IgD-negative memory B cell (primary cell): ENCODE measurements at regions not wholly inside any gene's neighbourhood (a gene's known extent, or its start where the extent isn't known, plus 50 kb on each side); places are given as distances from the start of the nearest gene placed in this dataset.

Experiments used
- H3K27ac Mint-ChIP-seq, 3 donors: one replicate each; pipeline ENCODE4 v1.8.0; 2020 to 2022; ENCODE audit warnings: mild to moderate bottlenecking in 3 of 3, mixed read lengths in 3 of 3, moderate library complexity in 1 of 3
- H3K27me3 Mint-ChIP-seq: one replicate; pipeline ENCODE4 v1.8.0; 2021; ENCODE audit warnings: mixed read lengths
- H3K36me3 Mint-ChIP-seq: one replicate; pipeline ENCODE4 v1.8.0; 2020; ENCODE audit warnings: mild to moderate bottlenecking, mixed read lengths
- H3K4me1 Mint-ChIP-seq, 3 donors: one replicate each; pipeline ENCODE4 v1.8.0; 2020 to 2022; ENCODE audit warnings: mixed read lengths in 3 of 3, mild to moderate bottlenecking in 1 of 3
- H3K4me3 Mint-ChIP-seq, 4 donors: one replicate each; pipeline ENCODE4 v1.8.0; 2020 to 2022; ENCODE audit warnings: mild to moderate bottlenecking in 4 of 4, mixed read lengths in 4 of 4, moderate library complexity in 3 of 4
- H3K9me3 Mint-ChIP-seq, 3 donors: one replicate each; pipeline ENCODE4 v1.8.0; 2020 to 2021; ENCODE audit warnings: mixed read lengths in 3 of 3, mild to moderate bottlenecking in 1 of 3

DNA sequence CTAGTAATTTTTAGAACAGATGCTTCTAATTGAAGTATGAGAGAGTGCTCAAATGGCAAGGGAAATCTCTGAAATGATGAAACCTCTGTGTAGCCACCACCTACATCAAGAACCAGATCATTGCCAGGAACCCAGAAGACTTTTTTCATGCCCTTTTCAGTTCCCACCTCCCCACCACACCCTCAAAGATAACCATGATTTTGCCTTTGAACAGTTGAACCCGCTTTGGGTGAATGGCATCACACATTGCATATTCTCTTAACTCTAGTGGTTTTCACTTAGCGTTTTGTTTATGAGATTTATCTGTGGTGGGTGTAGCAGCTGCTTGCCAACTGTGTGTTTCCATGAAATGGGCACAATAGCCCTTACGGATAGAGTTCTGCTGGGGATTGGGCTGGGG lies 142.9 kb upstream of the HDAC4 start:
- Mint-ChIP-seq H3K36me3 (no peaks in the 10 kb centered on the region), H3K4me3 (no peak overlapping the region), H3K4me1 (peaks cover 0 to 1% (median 0%) of the 10 kb centered on the region in 3 donors), H3K9me3 (peaks cover 0 to 13% (median 2%) of the 10 kb centered on the region in 3 donors), H3K27ac (no peak overlapping the region), H3K27me3 (peaks cover 9% of the 10 kb centered on the region)

DNA sequence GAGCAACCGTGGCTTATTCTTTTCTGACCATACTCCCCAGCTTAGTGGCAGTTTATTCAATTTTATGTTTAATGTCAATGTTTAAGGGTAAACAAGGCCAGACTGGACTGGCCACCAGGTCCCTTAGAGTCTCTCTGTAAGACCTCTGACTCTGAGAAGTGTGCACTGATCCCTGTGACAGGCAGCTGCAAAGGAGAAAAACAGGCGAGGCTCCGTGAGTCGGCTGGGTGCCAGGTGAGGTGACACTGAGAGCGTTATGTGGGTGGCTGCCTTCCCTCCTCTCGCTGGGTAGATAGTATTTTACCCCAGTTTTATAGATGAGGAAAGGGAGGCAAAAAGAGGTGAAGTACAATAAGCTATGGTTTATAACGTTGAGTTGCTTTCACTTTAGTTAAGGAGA lies 139.4 kb upstream of the HDAC4 start:
- Mint-ChIP-seq H3K4me3 (no peak overlapping the region), H3K27me3 (peaks cover 8% of the 10 kb centered on the region), H3K27ac (no peak overlapping the region), H3K36me3 (no peaks in the 10 kb centered on the region), H3K9me3 (peaks cover 0 to 13% (median 5%) of the 10 kb centered on the region in 3 donors), H3K4me1 (peaks cover 0 to 1% (median 0%) of the 10 kb centered on the region in 3 donors)

DNA sequence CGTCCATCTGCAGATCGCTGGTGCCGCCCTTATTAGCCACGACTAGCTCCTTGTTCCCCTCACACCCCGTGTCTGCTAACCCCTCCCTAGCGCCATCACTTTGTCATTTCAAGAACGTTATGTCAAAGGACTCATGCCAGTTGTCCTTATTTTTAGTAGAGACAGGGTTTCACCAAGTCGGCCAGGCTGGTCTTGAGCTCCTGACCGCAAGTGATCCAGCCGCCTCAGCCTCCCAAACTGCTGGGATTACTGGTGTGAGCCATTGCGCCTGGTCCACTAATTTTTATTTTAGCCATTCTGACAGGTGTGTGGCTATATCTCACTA lies 138.9 kb upstream of the HDAC4 start:
- Mint-ChIP-seq H3K9me3 (peaks cover 0 to 17% (median 5%) of the 10 kb centered on the region in 3 donors), H3K27ac (no peak overlapping the region), H3K27me3 (peaks cover 8% of the 10 kb centered on the region), H3K4me1 (peaks cover 0 to 1% (median 0%) of the 10 kb centered on the region in 3 donors), H3K4me3 (no peak overlapping the region), H3K36me3 (no peaks in the 10 kb centered on the region)

- Mint-ChIP-seq H3K27ac (no peak overlapping the region), H3K27me3 (peaks cover 8% of the 10 kb centered on the region), H3K36me3 (no peaks in the 10 kb centered on the region), H3K4me3 (no peak overlapping the region), H3K9me3 (peaks cover 1 to 17% (median 5%) of the 10 kb centered on the region in 3 donors), H3K4me1 (peaks cover 0 to 1% (median 0%) of the 10 kb centered on the region in 3 donors)
Observed at GRCh38 chr2:239539083-239539775, 138.4 kb upstream of the HDAC4 start.

GRCh38 chr2:239538357-239539052 lies 137.7 kb upstream of the HDAC4 start:
- no peak overlapping the region for H3K4me3 Mint-ChIP-seq
- no peaks in the 10 kb centered on the region for H3K36me3 Mint-ChIP-seq
- H3K9me3 Mint-ChIP-seq, result peaks cover 2 to 17% (median 5%) of the 10 kb centered on the region in 3 donors
- peaks cover 0 to 5% (median 0%) of the 10 kb centered on the region in 3 donors for H3K4me1 Mint-ChIP-seq
- no peak overlapping the region for H3K27ac Mint-ChIP-seq
- H3K27me3 Mint-ChIP-seq, result peaks cover 7% of the 10 kb centered on the region

GRCh38 chr2:239537633-239538356 lies 137.0 kb upstream of the HDAC4 start:
- peaks cover 0 to 5% (median 0%) of the 10 kb centered on the region in 3 donors for H3K4me1 Mint-ChIP-seq
- peaks cover 9% of the 10 kb centered on the region for H3K27me3 Mint-ChIP-seq
- H3K36me3 Mint-ChIP-seq, result no peaks in the 10 kb centered on the region
- H3K9me3 Mint-ChIP-seq, result peaks cover 2 to 17% (median 5%) of the 10 kb centered on the region in 3 donors
- H3K4me3 Mint-ChIP-seq, result no peak overlapping the region
- H3K27ac Mint-ChIP-seq, result no peak overlapping the region

- no peak overlapping the region for H3K4me3 Mint-ChIP-seq
- H3K27me3 Mint-ChIP-seq, result peaks cover 8% of the 10 kb centered on the region
- H3K4me1 Mint-ChIP-seq, result peaks cover 0 to 5% (median 0%) of the 10 kb centered on the region in 3 donors
- H3K36me3 Mint-ChIP-seq, result no peaks in the 10 kb centered on the region
- H3K9me3 Mint-ChIP-seq, result peaks cover 2 to 8% (median 3%) of the 10 kb centered on the region in 3 donors
- no peak overlapping the region for H3K27ac Mint-ChIP-seq
Observed at GRCh38 chr2:239536186-239536585, 135.4 kb upstream of the HDAC4 start.

DNA sequence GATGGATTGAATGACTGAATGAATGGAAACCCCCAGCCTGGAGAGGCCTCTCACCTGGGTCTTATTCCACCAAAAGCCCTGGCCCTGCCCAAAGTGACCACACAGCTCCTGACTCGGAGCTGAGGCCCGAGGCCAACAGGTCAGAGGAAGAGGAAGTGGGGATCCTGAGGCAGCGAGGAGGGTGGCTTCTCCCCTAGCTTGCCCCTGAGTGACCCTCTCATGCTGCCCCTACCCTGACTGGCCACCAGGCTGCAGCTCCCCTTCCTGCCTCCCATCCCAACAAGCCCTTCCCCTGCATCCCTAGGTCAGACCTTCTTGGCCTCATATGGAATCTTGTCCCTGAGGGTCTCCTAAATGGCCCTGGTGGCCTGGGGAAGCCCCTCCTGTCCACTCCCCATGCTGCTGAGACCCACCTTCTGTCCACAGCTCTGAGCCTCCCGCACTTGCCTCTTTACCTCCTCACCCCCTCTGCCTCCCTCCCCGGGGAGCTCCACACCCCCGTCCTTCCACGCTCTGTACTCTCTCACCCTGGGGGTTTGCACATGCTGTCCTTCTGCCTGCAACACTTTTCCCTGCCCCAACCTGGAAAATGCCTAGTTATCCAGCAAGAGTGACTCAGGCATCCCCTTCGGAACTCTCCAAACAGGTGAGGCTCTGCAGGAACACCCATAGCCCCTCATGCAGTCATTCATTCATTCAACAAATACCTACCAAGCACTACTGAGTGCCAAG lies 134.8 kb upstream of the HDAC4 start:
- H3K4me1 Mint-ChIP-seq, result peaks cover 0 to 5% (median 0%) of the 10 kb centered on the region in 3 donors
- H3K9me3 Mint-ChIP-seq, result peaks cover 3 to 6% (median 5%) of the 10 kb centered on the region in 3 donors
- H3K36me3 Mint-ChIP-seq, result no peaks in the 10 kb centered on the region
- peak overlapping the region in 1 of 3 donors; percentile 36 for H3K27ac Mint-ChIP-seq
- H3K4me3 Mint-ChIP-seq, result no peak overlapping the region
- H3K27me3 Mint-ChIP-seq, result peaks cover 6% of the 10 kb centered on the region

GRCh38 chr2:239534581-239535412 lies 134.0 kb upstream of the HDAC4 start:
- H3K36me3 Mint-ChIP-seq, result no peaks in the 10 kb centered on the region
- H3K4me1 Mint-ChIP-seq, result peaks cover 0 to 5% (median 0%) of the 10 kb centered on the region in 3 donors
- peak overlapping the region in 1 of 3 donors; percentile 59 for H3K27ac Mint-ChIP-seq
- H3K4me3 Mint-ChIP-seq, result no peak overlapping the region
- H3K27me3 Mint-ChIP-seq, result peaks cover 6% of the 10 kb centered on the region
- H3K9me3 Mint-ChIP-seq, result peaks cover 3 to 7% (median 6%) of the 10 kb centered on the region in 3 donors

GRCh38 chr2:239533569-239534316 lies 132.9 kb upstream of the HDAC4 start:
- H3K4me1 Mint-ChIP-seq, result peaks cover 0 to 5% (median 0%) of the 10 kb centered on the region in 3 donors
- peaks cover 3 to 7% (median 6%) of the 10 kb centered on the region in 3 donors for H3K9me3 Mint-ChIP-seq
- H3K4me3 Mint-ChIP-seq, result no peak overlapping the region
- peaks cover 6% of the 10 kb centered on the region for H3K27me3 Mint-ChIP-seq
- H3K36me3 Mint-ChIP-seq, result no peaks in the 10 kb centered on the region
- peak overlapping the region in 1 of 3 donors; percentile 59 for H3K27ac Mint-ChIP-seq

DNA sequence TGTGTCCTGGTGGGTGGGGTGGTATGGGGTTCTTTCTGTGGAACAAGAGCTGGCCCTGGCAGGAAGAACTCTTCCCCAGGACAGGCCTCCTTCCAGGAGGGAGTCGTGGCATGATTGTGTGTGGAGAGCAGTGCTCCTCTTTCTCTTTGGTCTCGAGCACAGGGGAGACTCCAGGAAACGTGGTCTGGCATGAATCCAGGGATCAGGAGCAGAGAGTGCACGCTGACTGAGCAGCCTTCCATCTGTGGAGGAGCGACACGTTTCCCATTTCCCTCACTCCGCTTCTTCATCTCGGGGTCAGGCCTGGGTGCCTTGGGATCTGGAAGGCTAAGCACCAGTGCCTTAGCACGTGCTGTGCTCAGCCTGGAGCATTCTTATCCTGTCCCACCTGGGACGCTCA lies 132.0 kb upstream of the HDAC4 start:
- Mint-ChIP-seq H3K4me3 (no peak overlapping the region), H3K27ac (no peak overlapping the region), H3K4me1 (peaks cover 0 to 5% (median 0%) of the 10 kb centered on the region in 3 donors), H3K27me3 (peaks cover 6% of the 10 kb centered on the region), H3K9me3 (peaks cover 3 to 7% (median 6%) of the 10 kb centered on the region in 3 donors), H3K36me3 (no peaks in the 10 kb centered on the region)

DNA sequence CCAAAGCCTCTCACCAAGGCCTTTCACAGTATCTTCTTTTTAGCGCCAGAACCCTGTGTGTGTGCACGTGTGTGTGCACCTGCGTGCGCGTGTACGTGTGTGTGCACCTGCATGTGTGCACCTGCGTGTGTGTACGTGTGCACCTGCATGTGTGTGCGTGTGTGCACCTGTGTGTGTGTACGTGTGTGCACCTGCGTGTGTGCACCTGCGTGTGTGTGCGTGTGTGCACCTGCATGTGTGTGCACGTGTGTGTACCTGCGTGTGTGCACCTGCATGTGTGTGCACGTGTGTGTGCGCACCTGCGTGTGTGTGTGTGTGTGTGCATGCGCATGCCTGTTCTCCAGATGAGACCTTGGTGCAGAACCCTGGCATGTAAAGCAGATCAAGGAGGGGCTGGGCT lies 131.4 kb upstream of the HDAC4 start:
- peaks cover 6% of the 10 kb centered on the region for H3K27me3 Mint-ChIP-seq
- H3K9me3 Mint-ChIP-seq, result peaks cover 3 to 7% (median 6%) of the 10 kb centered on the region in 3 donors
- no peaks in the 10 kb centered on the region for H3K36me3 Mint-ChIP-seq
- H3K4me3 Mint-ChIP-seq, result no peak overlapping the region
- H3K4me1 Mint-ChIP-seq, result peaks cover 0 to 5% (median 0%) of the 10 kb centered on the region in 3 donors
- H3K27ac Mint-ChIP-seq, result no peak overlapping the region

DNA sequence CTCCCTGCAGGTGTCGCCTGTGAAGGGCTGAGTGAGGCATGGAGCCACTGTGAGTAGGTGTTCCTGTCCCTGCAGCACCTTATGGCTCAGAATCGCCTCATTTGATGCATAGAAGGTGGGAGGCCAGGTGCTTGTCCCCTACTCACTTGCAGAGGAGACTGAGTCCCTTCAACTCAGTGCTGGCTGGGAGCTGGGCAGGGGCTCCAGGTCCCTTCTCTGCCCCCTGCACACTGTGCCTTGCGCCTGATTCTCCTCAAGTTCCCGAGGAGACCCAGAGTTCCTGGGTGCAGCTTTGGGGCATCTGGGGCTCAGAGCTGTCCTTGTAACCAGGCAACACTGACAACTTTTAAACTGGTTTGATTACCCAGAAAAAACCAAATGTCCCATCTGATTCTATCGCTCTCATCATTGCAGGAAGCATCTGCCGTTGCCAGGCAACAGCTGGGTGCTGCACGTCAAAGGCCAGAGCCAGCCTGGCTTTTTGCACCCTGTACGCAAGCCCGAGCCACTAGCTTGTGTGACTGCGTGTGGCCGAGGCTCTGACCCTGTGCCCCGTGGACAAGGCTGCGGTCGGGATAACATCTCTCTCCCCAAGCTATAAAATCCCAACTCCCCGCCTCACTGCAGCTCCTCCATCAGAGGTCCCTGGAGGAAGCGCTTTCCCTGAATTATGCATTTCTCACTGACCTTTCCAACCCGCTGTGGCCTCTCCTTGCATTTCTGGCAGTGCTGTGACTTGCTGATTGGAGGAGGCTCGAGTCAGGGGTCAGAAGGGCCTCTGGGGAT lies 130.8 kb upstream of the HDAC4 start:
- Mint-ChIP-seq H3K27ac (no peak overlapping the region), H3K9me3 (peaks cover 3 to 7% (median 6%) of the 10 kb centered on the region in 3 donors), H3K27me3 (peaks cover 6% of the 10 kb centered on the region)

More for the DNA sequence above, 130.8 kb upstream of the HDAC4 start:
- Mint-ChIP-seq H3K36me3 (no peaks in the 10 kb centered on the region), H3K4me3 (no peak overlapping the region), H3K4me1 (peaks cover 0 to 5% (median 0%) of the 10 kb centered on the region in 3 donors)
